Heart right ventricle (tissue), 16 donors: ENCODE measurements at regions not wholly inside any gene's neighbourhood (a gene's known extent, or its start where the extent isn't known, plus 50 kb on each side); places are given as distances from the start of the nearest gene placed in this dataset.

ENCODE experiments used
- ATAC-seq, 8 donors: fragments of 200-7000 bp; cut with Tn5 transposase; one replicate each; pipeline ENCODE4 v1.9.1; 2020; ENCODE audit warnings: mild to moderate bottlenecking in 8 of 8, moderate library complexity in 8 of 8, moderate number of reproducible peaks in 1 of 8
- DNase-seq, 2 donors: peaks; one replicate each; pipeline ENCODE4 v3.0.0-alpha.2; 2020
- H3K27ac ChIP-seq, 10 donors: fragments of 200-600 bp; sonication (generic) in 2 of 10; one replicate each; pipeline versions ENCODE4 v1.5.0 to v1.8.0; 2020 to 2022; ENCODE audit warnings: mild to moderate bottlenecking in 3 of 10
- H3K27me3 ChIP-seq, 7 donors: fragments of 200-600 bp; one replicate each; pipeline ENCODE4 v1.8.0; 2021 to 2022; ENCODE audit warnings: mild to moderate bottlenecking in 2 of 7
- H3K36me3 ChIP-seq, 9 donors: fragments of 200-600 bp; sonication (generic) in 1 of 9; one replicate each; pipeline versions ENCODE4 v1.5.0 to v1.8.0; 2020 to 2022; ENCODE audit warnings: mild to moderate bottlenecking in 2 of 9
- H3K4me1 ChIP-seq, 9 donors: fragments of 200-600 bp; sonication (generic) in 1 of 9; one replicate each; pipeline versions ENCODE4 v1.5.0 to v1.8.0; 2020 to 2022; ENCODE audit warnings: mild to moderate bottlenecking in 4 of 9
- H3K4me3 ChIP-seq, 10 donors: fragments of 200-600 bp; sonication (generic) in 2 of 10; one replicate each; pipeline versions ENCODE4 v1.5.0 to v1.8.0; 2020 to 2022; ENCODE audit warnings: mild to moderate bottlenecking in 7 of 10, moderate library complexity in 2 of 10
- H3K9me3 ChIP-seq, 11 donors: fragments of 200-600 bp in 10 of 11; sonication (generic) in 2 of 11; one replicate each; pipeline versions ENCODE4 v1.5.0 to v1.8.0; 2013 to 2022; ENCODE audit warnings: mild to moderate bottlenecking in 2 of 11, control low read depth in 1 of 11, moderate library complexity in 1 of 11
- WGBS, 2 donors: extraction: QIAGEN DNeasy Blood & Tissue Kit; methylation state at CpG; one replicate each; pipeline ENCODE4 v1.1.7; 2013; ENCODE audit warnings: inconsistent platforms in 1 of 2; 5-methylcytosine and 5-hydroxymethylcytosine counted together
- intact Hi-C, 10 donors: fragments of 100-400 bp; cut with DNase I; formaldehyde crosslinking; loops; one replicate each; pipeline versions ENCODE4 v1.11.1 to v1.14.2; 2022
- TF ChIP-seq, protein P1 (sequence below), 9 donors: fragments of 200-600 bp; sonication (generic) in 2 of 9; IDR thresholded peaks; one replicate each; pipeline versions ENCODE4 v1.5.0 to v1.8.0; 2021 to 2022; ENCODE audit warnings: antibody characterized with exemption in 9 of 9, mild to moderate bottlenecking in 5 of 9, moderate library complexity in 1 of 9
- donor health status: Arrhythmogenic right ventricular cardiomyopathy.
- donor health status: ischemic (EF 13 %, LVEDD 7.1; RV severe dilation, severe dysfunction).
- donor health status: healthy with polysubstance abuse.
- donor health status: DM: no; HTN: yes; CAD: no.
- donor health status: DM: no; HTN: no; CAD: no.
- donor health status: ischemic (EF 25% LVEDD 6.9; RV normal size, moderate dysfunction).
- donor health status: ischemic (EF 25% LVEDD 5.7; RV mildly dilated, moderate dysfunction).
- donor health status: healthy.
- donor health status: DM: yes; HTN: yes; CAD: no.
- donor health status: Ischemic cardiomyopathy.
- donor health status: ischemic (EF 35%, LVEDD 5.7; RV mildly dilated, moderate dysfunction).
- donor health status: nonischemic (EF 11% LVEDD 7.7; RV severe dilation, severe dysfunction).
- donor health status: DM: yes; HTN: yes; CAD: no.
- donor health status: PGD.
- donor health status: ischemic (EF 29% LVEDD 5.4; RV normal size, mild dysfunction).
- donor health status: nonischemic (EF 23%, LVEDD 6.1; RV moderate dilation, normal function).

GRCh38 chr15:96514607-96515285, 184.2 kb downstream of the NR2F2 start:
- H3K27ac ChIP-seq, result no peak overlapping the region
- TF ChIP-seq, protein P1, sequence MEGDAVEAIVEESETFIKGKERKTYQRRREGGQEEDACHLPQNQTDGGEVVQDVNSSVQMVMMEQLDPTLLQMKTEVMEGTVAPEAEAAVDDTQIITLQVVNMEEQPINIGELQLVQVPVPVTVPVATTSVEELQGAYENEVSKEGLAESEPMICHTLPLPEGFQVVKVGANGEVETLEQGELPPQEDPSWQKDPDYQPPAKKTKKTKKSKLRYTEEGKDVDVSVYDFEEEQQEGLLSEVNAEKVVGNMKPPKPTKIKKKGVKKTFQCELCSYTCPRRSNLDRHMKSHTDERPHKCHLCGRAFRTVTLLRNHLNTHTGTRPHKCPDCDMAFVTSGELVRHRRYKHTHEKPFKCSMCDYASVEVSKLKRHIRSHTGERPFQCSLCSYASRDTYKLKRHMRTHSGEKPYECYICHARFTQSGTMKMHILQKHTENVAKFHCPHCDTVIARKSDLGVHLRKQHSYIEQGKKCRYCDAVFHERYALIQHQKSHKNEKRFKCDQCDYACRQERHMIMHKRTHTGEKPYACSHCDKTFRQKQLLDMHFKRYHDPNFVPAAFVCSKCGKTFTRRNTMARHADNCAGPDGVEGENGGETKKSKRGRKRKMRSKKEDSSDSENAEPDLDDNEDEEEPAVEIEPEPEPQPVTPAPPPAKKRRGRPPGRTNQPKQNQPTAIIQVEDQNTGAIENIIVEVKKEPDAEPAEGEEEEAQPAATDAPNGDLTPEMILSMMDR (IDR thresholded peaks at IDR 0.05), result no peak
- DNase-seq, result no peak
- H3K4me1 ChIP-seq, result peaks cover 0 to 8% (median 0%) of the 10 kb centered on the region in 9 donors
- H3K4me3 ChIP-seq, result no peak overlapping the region
- intact Hi-C loops, result no loop called here
- peaks cover 0 to 6% (median 0%) of the 10 kb centered on the region in 11 donors for H3K9me3 ChIP-seq
- WGBS, 2 donors, result 38 to 52% methylated on average over 6 of the region's 6 CpGs
- H3K27me3 ChIP-seq, result peaks cover 0 to 12% (median 5%) of the 10 kb centered on the region in 7 donors
- H3K36me3 ChIP-seq, result no peaks in the 10 kb centered on the region
- no peak for ATAC-seq

DNA sequence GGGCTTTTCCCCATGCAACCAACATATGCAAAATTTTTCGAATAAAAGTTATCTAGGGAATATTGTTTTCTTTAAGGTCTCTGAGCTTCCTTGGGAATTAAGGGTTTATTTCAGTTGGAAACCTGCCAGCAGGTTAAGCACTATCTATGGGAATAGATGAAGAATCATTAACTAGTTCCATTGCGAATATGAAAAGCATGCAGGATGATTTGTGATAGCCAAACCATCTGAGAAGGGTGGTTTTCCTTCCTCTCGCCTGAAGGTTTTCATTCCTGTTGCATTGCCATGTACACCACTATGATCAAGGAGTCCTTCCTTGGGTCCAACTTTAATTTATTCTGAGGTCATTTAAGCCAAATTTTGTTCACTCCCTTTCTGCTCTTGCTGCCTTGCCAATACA, 184.9 kb downstream of the NR2F2 start:
- ATAC-seq, result no peak
- WGBS, 2 donors, result 49 to 68% methylated on average over 3 of the region's 3 CpGs
- H3K4me3 ChIP-seq, result no peak overlapping the region
- H3K36me3 ChIP-seq, result no peaks in the 10 kb centered on the region
- H3K4me1 ChIP-seq, result peaks cover 0 to 8% (median 0%) of the 10 kb centered on the region in 9 donors
- no peak overlapping the region for H3K27ac ChIP-seq
- TF ChIP-seq, protein P1 (IDR thresholded peaks at IDR 0.05), result no peak
- peaks cover 0 to 12% (median under 1%) of the 10 kb centered on the region in 11 donors for H3K9me3 ChIP-seq
- intact Hi-C loops, result no loop called here
- peaks cover 0 to 10% (median 0%) of the 10 kb centered on the region in 7 donors for H3K27me3 ChIP-seq
- no peak for DNase-seq

DNA sequence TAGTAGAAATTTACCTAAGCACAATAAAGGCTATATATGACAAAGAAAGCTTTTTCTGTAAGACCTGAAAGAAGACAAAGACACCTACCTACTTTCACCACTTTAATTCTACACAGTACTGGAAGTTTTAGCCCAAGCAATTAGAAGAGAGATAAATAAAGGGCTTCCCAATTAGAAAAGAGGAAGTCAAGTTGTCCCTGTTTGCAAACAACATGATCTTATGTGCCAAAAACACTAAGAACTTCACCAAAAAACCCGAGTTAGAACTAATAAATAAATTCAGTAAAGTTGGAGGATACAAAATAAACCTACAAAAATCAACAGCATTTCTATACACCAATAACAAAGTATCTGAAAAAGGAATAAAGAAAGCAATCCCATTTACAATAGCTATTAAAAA, 190.9 kb downstream of the NR2F2 start:
- Histone ChIP-seq H3K36me3 (no peaks in the 10 kb centered on the region), H3K4me1 (no peaks in the 10 kb centered on the region), H3K27me3 (peaks cover 0 to 18% (median 0%) of the 10 kb centered on the region in 7 donors), H3K9me3 (peaks cover 0 to 33% (median 14%) of the 10 kb centered on the region in 11 donors), H3K27ac (no peak overlapping the region), H3K4me3 (no peak overlapping the region)
- DNase-seq (no peak), ATAC-seq (no peak)
- intact Hi-C loops, result no loop called here
- 66 to 78% methylated on average over 1 of the region's 1 CpG for WGBS, 2 donors
- TF ChIP-seq, protein P1 (IDR thresholded peaks at IDR 0.05), result no peak

- no peak for DNase-seq
- ATAC-seq, result no peak
- H3K27ac ChIP-seq, result no peak overlapping the region
These were observed 194.3 kb downstream of the NR2F2 start for GRCh38 chr15:96524676-96525417.

More at GRCh38 chr15:96524676-96525417, 194.3 kb downstream of the NR2F2 start:
- peaks cover 0 to 26% (median 11%) of the 10 kb centered on the region in 11 donors for H3K9me3 ChIP-seq
- intact Hi-C loops, result no loop called here
- TF ChIP-seq, protein P1 (IDR thresholded peaks at IDR 0.05), result no peak
- H3K27me3 ChIP-seq, result peaks cover 0 to 22% (median 0%) of the 10 kb centered on the region in 7 donors
- 69 to 71% methylated on average over 5 of the region's 5 CpGs for WGBS, 2 donors
- no peaks in the 10 kb centered on the region for H3K36me3 ChIP-seq
- H3K4me3 ChIP-seq, result no peak overlapping the region
- no peaks in the 10 kb centered on the region for H3K4me1 ChIP-seq
